ENCODE measurements at regions not wholly inside any gene's neighbourhood (a gene's known extent, or its start where the extent isn't known, plus 50 kb on each side); places are given as distances from the start of the nearest gene placed in this dataset.
A peak's percentile ranks its signal among the peaks of the same experiment; 100 is the strongest.

GRCh38 chr14:65794674-65795279 lies 382.2 kb downstream of the FUT8 start:
- no peak for DNase-seq

DNA sequence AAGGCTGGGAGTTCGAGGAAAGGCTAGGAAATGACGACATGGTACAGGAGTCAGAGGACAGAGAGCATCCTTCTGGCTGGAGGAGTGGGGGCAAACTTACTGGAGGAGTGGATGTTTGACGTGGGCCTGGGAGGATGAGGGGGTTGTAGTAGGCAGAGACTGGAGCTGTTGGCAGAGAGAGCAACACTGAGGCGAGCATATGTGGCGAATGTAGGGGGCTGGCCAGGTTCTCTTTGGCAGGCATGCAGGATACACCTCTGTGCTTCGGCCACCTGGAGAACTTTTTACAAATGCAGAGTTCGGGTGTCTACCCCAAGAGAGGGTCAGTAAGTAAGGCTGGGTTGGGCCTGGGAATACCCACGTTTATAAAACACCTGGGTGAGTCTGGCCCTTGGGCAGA lies 385.7 kb downstream of the FUT8 start:
- DNase-seq = no peak

- no peak for DNase-seq
These were observed 388.2 kb downstream of the FUT8 start for GRCh38 chr14:65800694-65801093.

GRCh38 chr14:65802196-65802595 lies 389.7 kb downstream of the FUT8 start:
- no peak for DNase-seq

DNA sequence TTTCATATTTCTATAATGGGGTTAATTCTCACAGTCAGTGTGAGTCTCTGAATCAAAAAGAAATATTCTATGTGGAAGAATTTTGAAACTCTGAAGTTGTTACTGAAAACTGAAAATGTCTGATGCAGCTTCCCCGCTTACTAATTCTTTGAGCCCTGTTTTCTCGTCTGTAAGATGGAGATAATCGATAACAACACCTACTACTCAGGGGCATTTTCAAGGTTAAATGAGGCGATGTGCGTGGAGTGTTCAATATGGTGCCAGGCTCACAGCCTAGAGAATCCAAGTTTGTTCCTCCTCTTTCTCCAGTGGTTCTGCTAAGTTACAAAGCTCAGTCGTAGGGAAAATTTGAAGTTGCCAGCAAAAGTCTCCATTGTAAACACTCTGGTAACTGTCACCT lies 391.4 kb downstream of the FUT8 start:
- no peak for DNase-seq

DNA sequence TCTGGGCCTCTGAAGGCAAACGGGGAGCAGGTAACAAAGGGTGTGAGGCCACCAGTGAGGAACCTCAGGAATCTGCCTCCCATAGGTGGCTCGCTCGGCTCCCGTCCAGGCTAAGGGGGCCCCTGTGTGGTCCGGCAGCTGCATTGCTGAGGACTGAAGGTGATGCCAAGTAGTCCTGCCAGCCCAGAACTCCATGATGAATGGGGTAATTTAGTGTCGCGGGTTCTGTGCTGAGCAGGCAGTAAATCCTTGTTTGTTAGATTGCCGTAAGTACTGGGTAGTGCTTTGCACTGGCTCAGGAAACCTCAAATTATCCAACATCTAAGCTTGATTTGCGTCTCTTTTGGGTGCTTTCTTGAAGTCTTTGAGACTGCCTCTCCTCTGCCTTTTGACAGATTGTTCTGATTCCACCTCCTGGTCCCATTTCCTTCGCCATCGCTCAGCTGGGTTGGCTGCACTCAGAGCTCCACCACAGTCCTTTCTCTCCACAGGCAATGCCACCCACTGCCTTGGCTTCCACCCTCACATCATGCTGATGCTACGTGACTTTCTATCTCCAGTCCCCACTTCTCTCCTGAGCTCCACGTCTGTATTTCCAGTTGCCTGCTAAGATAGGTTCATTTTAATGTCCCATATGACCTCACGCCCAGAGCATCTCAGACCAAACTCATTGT lies 392.0 kb downstream of the FUT8 start:
- DNase-seq = no peak

GRCh38 chr14:65805113-65805473 lies 392.6 kb downstream of the FUT8 start:
- no peak for DNase-seq

- DNase-seq = no peak
These were observed 395.9 kb downstream of the FUT8 start for GRCh38 chr14:65808390-65808789.

DNA sequence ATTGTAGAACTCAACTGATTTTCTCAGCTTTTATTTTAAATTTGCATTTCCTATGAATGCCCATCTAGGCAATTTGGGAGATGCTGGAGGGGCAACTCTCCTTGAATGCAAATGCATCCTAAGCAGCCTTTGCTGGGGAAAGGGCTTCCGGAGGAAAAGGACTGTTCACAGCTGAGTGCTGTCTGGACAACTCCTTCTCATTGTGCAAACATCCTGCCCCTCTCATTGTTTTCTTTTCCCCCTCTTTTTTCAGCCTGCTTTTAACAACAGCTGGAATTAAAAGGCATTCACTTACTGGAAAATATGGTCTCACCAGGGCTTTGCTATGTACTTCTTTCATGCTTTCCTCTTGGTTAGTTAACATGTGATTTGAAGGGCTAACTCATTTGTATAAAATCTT lies 397.8 kb downstream of the FUT8 start:
- DNase-seq = no peak

GRCh38 chr14:65813760-65814384 lies 401.3 kb downstream of the FUT8 start:
- DNase-seq = peak; percentile 18

- DNase-seq = no peak
These were observed 402.6 kb downstream of the FUT8 start for GRCh38 chr14:65815127-65815526.

DNA sequence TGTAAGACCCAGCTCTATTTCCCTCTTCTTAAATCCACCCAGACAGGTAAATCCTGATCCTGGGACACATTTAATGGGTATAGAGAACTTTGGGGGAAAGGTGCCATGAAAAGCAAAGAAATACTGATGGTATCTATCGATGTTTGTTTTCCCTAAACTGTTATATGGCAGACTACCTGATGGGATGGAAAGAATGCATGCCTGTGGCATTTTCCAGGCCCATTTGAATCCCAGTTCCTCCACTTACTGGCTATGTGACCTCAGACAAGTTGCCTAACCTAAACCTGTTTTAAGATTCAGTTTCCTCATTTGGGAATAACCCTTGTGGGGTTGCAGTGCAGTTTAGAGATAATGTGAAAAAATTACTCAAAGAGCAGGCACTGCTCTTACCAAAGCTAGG lies 404.5 kb downstream of the FUT8 start:
- no peak for DNase-seq

GRCh38 chr14:65819569-65819968 lies 407.0 kb downstream of the FUT8 start:
- no peak for DNase-seq

- no peak for DNase-seq
These were observed 408.8 kb downstream of the FUT8 start for GRCh38 chr14:65821224-65821753.

GRCh38 chr14:65824285-65824977 lies 411.9 kb downstream of the FUT8 start:
- DNase-seq = peak; percentile 78

GRCh38 chr14:65824978-65825299 lies 412.4 kb downstream of the FUT8 start:
- no peak for DNase-seq

GRCh38 chr14:65826946-65827345 lies 414.4 kb downstream of the FUT8 start:
- DNase-seq = no peak

DNA sequence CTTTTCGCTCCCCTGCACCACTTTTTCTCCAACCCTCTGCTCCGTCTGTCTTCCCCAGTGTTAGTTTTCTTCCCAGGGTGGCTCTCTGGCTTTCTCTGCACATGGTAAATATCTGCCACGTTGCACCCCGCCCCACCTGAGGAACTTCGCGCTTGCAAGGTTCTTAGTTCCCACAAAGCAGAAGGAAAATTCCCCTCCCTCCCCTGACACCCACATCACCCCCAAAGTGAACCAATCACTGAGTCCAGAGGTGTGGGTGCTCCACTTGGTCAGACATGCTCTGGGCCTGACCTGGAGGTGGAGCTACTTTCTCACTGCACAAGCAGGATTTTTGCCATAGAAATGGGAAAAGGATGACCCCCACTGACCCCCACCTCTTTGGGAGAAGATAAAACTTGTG lies 415.0 kb downstream of the FUT8 start:
- no peak for DNase-seq

DNA sequence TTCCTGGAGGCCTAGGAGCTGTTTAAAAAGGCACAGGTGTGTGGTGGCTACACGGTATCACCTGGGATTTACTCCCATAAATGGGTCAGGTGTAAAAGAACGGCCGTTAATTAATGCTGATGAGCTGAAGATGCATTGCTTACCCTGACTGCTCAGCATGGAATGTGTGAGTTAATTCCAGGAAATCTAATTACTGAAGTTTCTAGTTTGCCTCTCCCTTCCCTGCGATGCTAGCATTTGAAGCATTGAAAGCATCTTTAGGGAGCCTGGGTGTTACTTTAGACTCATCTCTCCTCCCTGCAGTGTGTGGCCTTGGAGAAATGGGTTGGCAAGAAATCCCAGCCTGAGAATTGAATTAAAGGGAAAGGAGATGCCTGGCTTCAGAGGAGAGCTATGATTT lies 415.9 kb downstream of the FUT8 start:
- no peak for DNase-seq

GRCh38 chr14:65832431-65833266 lies 420.1 kb downstream of the FUT8 start:
- DNase-seq = no peak

DNA sequence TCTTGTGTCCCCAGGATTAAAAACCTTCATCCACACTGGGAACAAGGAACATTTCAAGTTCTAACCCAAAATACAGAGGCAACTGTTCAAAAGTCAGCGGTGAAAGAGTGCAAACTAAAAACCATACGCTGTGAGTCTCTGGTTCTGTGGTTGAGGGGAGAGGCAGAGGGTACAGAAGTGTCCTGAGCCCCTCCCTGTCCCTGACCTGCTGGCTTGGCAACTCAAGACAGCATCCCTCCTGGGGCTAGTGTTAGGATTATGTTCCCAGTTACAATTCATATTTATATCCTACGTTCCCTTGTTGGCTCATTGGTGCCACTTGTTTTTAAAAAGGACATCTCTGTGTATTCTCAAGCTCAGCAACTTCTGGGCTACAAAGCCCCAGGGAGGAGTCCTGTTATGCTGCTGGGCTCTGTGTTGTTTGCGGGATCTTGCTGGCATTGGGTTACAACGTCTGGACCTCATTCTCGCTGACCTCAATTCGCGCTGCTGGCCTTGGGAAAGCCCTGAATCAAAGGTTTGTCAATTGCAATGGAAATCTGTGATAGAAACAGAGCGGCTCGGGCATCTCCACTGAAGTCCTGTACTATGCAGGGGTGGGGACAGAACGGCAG lies 420.8 kb downstream of the FUT8 start:
- DNase-seq = no peak

- no peak for DNase-seq
These were observed 421.5 kb downstream of the FUT8 start for GRCh38 chr14:65834051-65834450.

DNA sequence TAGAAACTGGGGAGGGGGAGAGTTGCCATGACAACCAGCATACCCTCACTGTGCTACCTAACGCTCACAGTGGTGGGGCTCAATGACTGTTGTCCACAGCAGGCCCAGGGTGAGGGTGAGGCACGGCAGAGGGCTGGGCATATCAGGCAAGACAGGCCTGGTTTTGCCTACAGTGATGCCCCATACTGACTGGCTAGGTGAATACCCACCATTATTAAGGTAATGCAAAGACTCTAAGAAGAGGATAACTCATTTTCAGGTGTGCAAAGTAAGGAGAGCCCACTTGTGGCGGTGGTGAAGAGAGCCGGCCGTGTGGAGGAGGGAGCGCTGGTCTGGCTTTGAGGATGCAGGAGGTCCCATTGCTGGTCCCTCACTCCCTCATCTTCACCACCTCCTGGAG lies 422.3 kb downstream of the FUT8 start:
- DNase-seq = no peak

Measured in hematopoietic multipotent progenitor cell treated with erythropoietin and hydrocortisone succinate and interleukin-3 and kit ligand, for 8 days (in vitro differentiated cells).